ENCODE measurements at regions not wholly inside any gene's neighbourhood (a gene's known extent, or its start where the extent isn't known, plus 50 kb on each side); places are given as distances from the start of the nearest gene placed in this dataset.

DNA sequence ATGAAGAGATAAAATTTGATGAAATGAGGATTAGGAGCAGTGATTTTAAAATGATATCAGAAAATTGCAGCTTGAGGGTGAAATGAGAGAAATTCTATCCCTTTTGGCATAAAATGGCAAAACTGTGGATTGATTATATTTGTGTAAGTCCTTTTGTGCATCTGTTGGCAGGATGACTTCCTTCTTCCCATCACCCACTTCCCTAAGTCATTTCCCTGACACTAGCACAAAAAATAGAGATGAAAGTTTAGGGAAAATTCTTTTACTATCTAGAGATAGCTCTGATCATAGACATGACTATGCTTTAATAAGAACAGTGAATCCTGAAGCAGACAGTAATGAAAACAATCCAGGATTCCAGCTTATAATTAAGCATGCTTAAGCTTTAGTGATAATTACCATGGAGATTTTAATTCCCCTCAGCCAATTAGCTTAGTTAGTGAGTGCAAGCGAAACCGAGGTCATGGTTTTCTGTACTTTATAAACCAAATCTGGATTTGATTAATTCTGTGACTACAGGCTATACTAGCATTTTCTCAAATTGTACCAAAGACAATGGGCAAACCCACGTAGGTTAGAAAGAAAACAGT lies 163.6 kb upstream of the TARS1 start:
- FAIRE-seq (peak; percentile 32), DNase-seq (ENCODE audit: low read depth) (no peak)
- Mint-ChIP-seq H3K4me1 (ENCODE audit: low read depth, unreplicated experiment) (peaks cover 20% of the 10 kb centered on the region), H3K36me3 (ENCODE audit: low read depth, unreplicated experiment) (no peaks in the 10 kb centered on the region), H3K9me3 (ENCODE audit: unreplicated experiment) (peaks cover 2% of the 10 kb centered on the region), H3K4me3 (ENCODE audit: unreplicated experiment) (no peak overlapping the region), H3K27me3 (ENCODE audit: low read depth, unreplicated experiment) (no peaks in the 10 kb centered on the region), H3K27ac (ENCODE audit: unreplicated experiment) (no peak overlapping the region)
- H4K20me1 ChIP-seq (ENCODE audit: insufficient read depth, low read length): no peaks in the 10 kb centered on the region
- H3K4me2 ChIP-seq (ENCODE audit: low read length): no peak overlapping the region
- H3K27me3 ChIP-seq (ENCODE audit: insufficient read depth, low read length): no peaks in the 10 kb centered on the region
- no peak overlapping the region for H2AFZ ChIP-seq (ENCODE audit: low read depth, low read length)
- no peaks in the 10 kb centered on the region for H3K36me3 ChIP-seq (ENCODE audit: insufficient read depth, low read length)
- no peak overlapping the region for H3K4me3 ChIP-seq (ENCODE audit: insufficient read depth, low read depth, low read length)
- no peaks in the 10 kb centered on the region for H3K79me2 ChIP-seq (ENCODE audit: insufficient read depth, low read length)
- peak overlapping the region; percentile 67 for H3K9ac ChIP-seq (ENCODE audit: low read length)
- H3K27ac ChIP-seq (ENCODE audit: low read depth, low read length): peak overlapping the region; percentile 85
- peaks cover 19% of the 10 kb centered on the region for H3K4me1 ChIP-seq (ENCODE audit: insufficient read depth, low read length)
- no peaks in the 10 kb centered on the region for H3K9me3 ChIP-seq (ENCODE audit: insufficient read depth, low read depth, low read length)
- TF ChIP-seq, protein P1, sequence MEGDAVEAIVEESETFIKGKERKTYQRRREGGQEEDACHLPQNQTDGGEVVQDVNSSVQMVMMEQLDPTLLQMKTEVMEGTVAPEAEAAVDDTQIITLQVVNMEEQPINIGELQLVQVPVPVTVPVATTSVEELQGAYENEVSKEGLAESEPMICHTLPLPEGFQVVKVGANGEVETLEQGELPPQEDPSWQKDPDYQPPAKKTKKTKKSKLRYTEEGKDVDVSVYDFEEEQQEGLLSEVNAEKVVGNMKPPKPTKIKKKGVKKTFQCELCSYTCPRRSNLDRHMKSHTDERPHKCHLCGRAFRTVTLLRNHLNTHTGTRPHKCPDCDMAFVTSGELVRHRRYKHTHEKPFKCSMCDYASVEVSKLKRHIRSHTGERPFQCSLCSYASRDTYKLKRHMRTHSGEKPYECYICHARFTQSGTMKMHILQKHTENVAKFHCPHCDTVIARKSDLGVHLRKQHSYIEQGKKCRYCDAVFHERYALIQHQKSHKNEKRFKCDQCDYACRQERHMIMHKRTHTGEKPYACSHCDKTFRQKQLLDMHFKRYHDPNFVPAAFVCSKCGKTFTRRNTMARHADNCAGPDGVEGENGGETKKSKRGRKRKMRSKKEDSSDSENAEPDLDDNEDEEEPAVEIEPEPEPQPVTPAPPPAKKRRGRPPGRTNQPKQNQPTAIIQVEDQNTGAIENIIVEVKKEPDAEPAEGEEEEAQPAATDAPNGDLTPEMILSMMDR (IDR thresholded peaks at IDR 0.05; ENCODE audit: insufficient read depth, low read depth, low read length): no peak
- no peak for TF ChIP-seq EZH2 (IDR thresholded peaks at IDR 0.05; ENCODE audit: insufficient read depth, low read length)

DNA sequence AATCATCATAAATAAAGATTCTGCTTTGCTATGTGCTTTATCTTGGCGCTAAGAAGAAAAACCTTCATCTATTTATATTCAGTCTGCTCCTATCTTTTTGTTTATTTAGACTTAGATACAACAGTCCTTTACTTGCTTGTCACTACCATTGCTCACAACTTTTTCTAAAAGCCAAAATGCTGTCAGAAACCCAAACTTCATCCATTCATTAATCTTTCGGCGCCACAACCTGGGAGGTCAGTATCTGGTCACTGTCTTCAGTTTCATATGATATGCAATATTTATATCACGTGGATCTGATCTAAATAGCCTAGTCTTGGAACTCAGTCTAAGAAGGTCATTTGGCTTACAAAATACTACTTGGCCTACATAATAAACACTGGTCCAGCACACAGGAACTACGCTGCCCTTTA lies 159.3 kb upstream of the TARS1 start:
- Histone ChIP-seq H3K36me3 (ENCODE audit: insufficient read depth, low read length) (no peaks in the 10 kb centered on the region), H3K79me2 (ENCODE audit: insufficient read depth, low read length) (no peaks in the 10 kb centered on the region), H3K27me3 (ENCODE audit: insufficient read depth, low read length) (no peaks in the 10 kb centered on the region), H4K20me1 (ENCODE audit: insufficient read depth, low read length) (no peaks in the 10 kb centered on the region), H2AFZ (ENCODE audit: low read depth, low read length) (no peak overlapping the region), H3K4me3 (ENCODE audit: insufficient read depth, low read depth, low read length) (no peak overlapping the region), H3K9me3 (ENCODE audit: insufficient read depth, low read depth, low read length) (no peaks in the 10 kb centered on the region), H3K4me2 (ENCODE audit: low read length) (no peak overlapping the region), H3K9ac (ENCODE audit: low read length) (no peak overlapping the region), H3K4me1 (ENCODE audit: insufficient read depth, low read length) (peaks cover 8% of the 10 kb centered on the region), H3K27ac (ENCODE audit: low read depth, low read length) (no peak overlapping the region)
- no peak overlapping the region for H3K27ac Mint-ChIP-seq (ENCODE audit: unreplicated experiment)
- DNase-seq (ENCODE audit: low read depth) (peak; percentile 56), FAIRE-seq (no peak)
- TF ChIP-seq, protein P1 (IDR thresholded peaks at IDR 0.05; ENCODE audit: insufficient read depth, low read depth, low read length): no peak
- no peak for TF ChIP-seq EZH2 (IDR thresholded peaks at IDR 0.05; ENCODE audit: insufficient read depth, low read length)
- no peaks in the 10 kb centered on the region for H3K36me3 Mint-ChIP-seq (ENCODE audit: low read depth, unreplicated experiment)
- no peaks in the 10 kb centered on the region for H3K27me3 Mint-ChIP-seq (ENCODE audit: low read depth, unreplicated experiment)
- peaks cover 7% of the 10 kb centered on the region for H3K4me1 Mint-ChIP-seq (ENCODE audit: low read depth, unreplicated experiment)
- peaks cover 2% of the 10 kb centered on the region for H3K9me3 Mint-ChIP-seq (ENCODE audit: unreplicated experiment)
- no peak overlapping the region for H3K4me3 Mint-ChIP-seq (ENCODE audit: unreplicated experiment)

DNA sequence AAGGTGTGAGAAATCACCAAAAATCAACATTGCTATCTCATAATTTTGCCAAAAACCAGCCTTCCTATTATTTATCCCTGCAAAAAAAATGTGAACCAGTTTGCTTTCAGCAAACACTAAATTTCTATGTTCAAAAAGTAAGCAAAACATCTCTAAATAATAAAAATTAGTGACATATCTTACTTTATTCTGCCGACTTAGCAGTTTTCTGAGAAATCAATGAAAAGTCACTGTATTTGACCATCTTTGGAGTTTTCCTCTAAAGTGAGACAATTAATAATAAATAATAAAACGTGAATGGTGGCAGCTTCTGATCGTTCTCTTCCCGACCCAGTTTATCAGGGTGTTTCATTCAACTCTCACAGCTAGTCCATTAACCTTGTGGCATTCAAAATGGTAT lies 158.6 kb upstream of the TARS1 start:
- FAIRE-seq: no peak
- no peaks in the 10 kb centered on the region for H3K79me2 ChIP-seq (ENCODE audit: insufficient read depth, low read length)
- peaks cover 1% of the 10 kb centered on the region for H3K4me1 Mint-ChIP-seq (ENCODE audit: low read depth, unreplicated experiment)
- no peak overlapping the region for H3K9ac ChIP-seq (ENCODE audit: low read length)
- no peak overlapping the region for H3K27ac Mint-ChIP-seq (ENCODE audit: unreplicated experiment)
- no peak for DNase-seq (ENCODE audit: low read depth)
- no peaks in the 10 kb centered on the region for H3K36me3 ChIP-seq (ENCODE audit: insufficient read depth, low read length)
- peaks cover 2% of the 10 kb centered on the region for H3K9me3 Mint-ChIP-seq (ENCODE audit: unreplicated experiment)
- H3K4me1 ChIP-seq (ENCODE audit: insufficient read depth, low read length): peaks cover under 1% of the 10 kb centered on the region
- no peaks in the 10 kb centered on the region for H3K36me3 Mint-ChIP-seq (ENCODE audit: low read depth, unreplicated experiment)
- no peak overlapping the region for H3K4me3 ChIP-seq (ENCODE audit: insufficient read depth, low read depth, low read length)
- no peaks in the 10 kb centered on the region for H3K27me3 ChIP-seq (ENCODE audit: insufficient read depth, low read length)
- no peaks in the 10 kb centered on the region for H4K20me1 ChIP-seq (ENCODE audit: insufficient read depth, low read length)
- no peak for TF ChIP-seq EZH2 (IDR thresholded peaks at IDR 0.05; ENCODE audit: insufficient read depth, low read length)
- TF ChIP-seq, protein P1 (IDR thresholded peaks at IDR 0.05; ENCODE audit: insufficient read depth, low read depth, low read length): no peak
- H3K9me3 ChIP-seq (ENCODE audit: insufficient read depth, low read depth, low read length): no peaks in the 10 kb centered on the region
- H3K27ac ChIP-seq (ENCODE audit: low read depth, low read length): no peak overlapping the region
- H3K4me3 Mint-ChIP-seq (ENCODE audit: unreplicated experiment): no peak overlapping the region
- H2AFZ ChIP-seq (ENCODE audit: low read depth, low read length): no peak overlapping the region
- no peaks in the 10 kb centered on the region for H3K27me3 Mint-ChIP-seq (ENCODE audit: low read depth, unreplicated experiment)
- no peak overlapping the region for H3K4me2 ChIP-seq (ENCODE audit: low read length)
